D721Med (cell line): ENCODE measurements at regions not wholly inside any gene's neighbourhood (a gene's known extent, or its start where the extent isn't known, plus 50 kb on each side); places are given as distances from the start of the nearest gene placed in this dataset.
"Not testable (repeated sequence)": the region's sequence is repeated elsewhere in the genome, so short reads cannot be mapped to it uniquely, and the experiment has no call there.

ENCODE experiments used
- DNase-seq: peaks from one replicate; pipeline ENCODE4 v3.0.0; 2011; ENCODE audit warnings: low spot score; ENCODE audit not compliant: insufficient read length
- FAIRE-seq: peaks from 2 replicates; lab custom pipeline; 2011; peaks lifted over from hg19 to GRCh38; lab: Jason Lieb, UNC
- CTCF ChIP-seq: IDR thresholded peaks from 2 replicates; pipeline ENCODE4 v1.5.1; 2012; ENCODE audit warnings: mild to moderate bottlenecking, control low read depth; ENCODE audit not compliant: insufficient read depth; ENCODE audit errors: missing control alignments

- TF ChIP-seq CTCF, result no peak
- no peak for DNase-seq
- no peak for FAIRE-seq
Observed at GRCh38 chr6:141956868-141957267, 175.9 kb upstream of the GJE1 start.

- TF ChIP-seq CTCF, result no peak
- no peak for FAIRE-seq
- DNase-seq, result no peak
Observed at GRCh38 chr6:141956046-141956761, 176.5 kb upstream of the GJE1 start.

GRCh38 chr6:141953072-141953471 lies 179.7 kb upstream of the GJE1 start:
- TF ChIP-seq CTCF, result no peak
- DNase-seq (no peak), FAIRE-seq (no peak)

GRCh38 chr6:141946502-141946901 lies 186.2 kb upstream of the GJE1 start:
- DNase-seq, result no peak
- no peak for TF ChIP-seq CTCF
- FAIRE-seq, result no peak

- TF ChIP-seq CTCF, result no peak
- no peak for FAIRE-seq
- no peak for DNase-seq
Observed at GRCh38 chr6:141938664-141939063, 194.1 kb upstream of the GJE1 start.

GRCh38 chr6:141932685-141933084 lies 200.0 kb upstream of the GJE1 start:
- DNase-seq, result no peak
- no peak for FAIRE-seq
- no peak for TF ChIP-seq CTCF

- FAIRE-seq, DNase-seq: not testable (repeated sequence)
Observed at GRCh38 chr6:141926200-141926900, 206.4 kb upstream of the GJE1 start.
